HepG2 (cell line): ENCODE measurements at regions not wholly inside any gene's neighbourhood (a gene's known extent, or its start where the extent isn't known, plus 50 kb on each side); places are given as distances from the start of the nearest gene placed in this dataset.

Source experiments
- ATAC-seq: fragments of 200-7000 bp; cut with Tn5 transposase; 3 replicates; pipeline ENCODE4 v1.9.1; 2020; ENCODE audit warnings: mild to moderate bottlenecking, moderate library complexity
- BruUV-seq: library from RNA; stranded (reverse); fragments of 400-500 nt; replicated peaks from 2 replicates; lab custom pipeline; 2021; lab: Mats Ljungman, UMichigan
- CTCF ChIA-PET: fragments of 300-600 bp; formaldehyde crosslinking; extraction: SDS; loops from one replicate; lab custom pipeline; 2021; ENCODE audit warnings: low total read pairs, inconsistent platforms, low intra/inter-chr PET ratio; lab: Yijun Ruan, JAX
- POLR2A ChIA-PET: fragments of 350-600 bp; sonication (Branson Sonifier 250); formaldehyde crosslinking; loops from one replicate; lab custom pipeline; 2020; ENCODE audit warnings: antibody characterized with exemption, inconsistent platforms; lab: Yijun Ruan, JAX
- DNase-seq: peaks from one replicate; pipeline ENCODE4 v3.0.0-alpha.2; 2015; ENCODE audit warnings: low spot score
- FAIRE-seq: peaks from 3 replicates; lab custom pipeline; 2011; peaks lifted over from hg19 to GRCh38; lab: Jason Lieb, UNC
- H2AFZ ChIP-seq: one replicate; pipeline ENCODE4 v1.6.1; 2011; ENCODE audit warnings: low read length, inconsistent platforms
- H3K27ac ChIP-seq: fragments of 300-600 bp; 3 replicates; pipeline ENCODE4 v1.8.0; 2011; ENCODE audit warnings: mixed run types, mild to moderate bottlenecking, mixed read lengths, low read length, inconsistent platforms; ENCODE audit not compliant: insufficient read depth; ENCODE audit errors: extremely low read length
- H3K27me3 ChIP-seq, 2 experiments: fragments of 200-600 bp in 1 of 2; 2 replicates in 1 of 2; 3 replicates in 1 of 2; pipeline versions ENCODE4 v1.6.0 to v1.8.0; 2011; ENCODE audit warnings: low read length in 2 of 2, mild to moderate bottlenecking in 2 of 2, moderate library complexity in 2 of 2, inconsistent platforms in 1 of 2; ENCODE audit not compliant: insufficient read depth in 2 of 2, control insufficient read depth in 1 of 2
- H3K36me3 ChIP-seq, 2 experiments: fragments of 200-600 bp in 1 of 2; replicated peaks in 1 of 2; 2 replicates in 1 of 2; 3 replicates in 1 of 2; pipeline versions ENCODE4 v1.5.1 to v1.8.0; 2011; ENCODE audit warnings: low read length in 2 of 2, inconsistent platforms in 1 of 2; ENCODE audit not compliant: insufficient read depth in 2 of 2, control insufficient read depth in 1 of 2
- H3K4me1 ChIP-seq: 2 replicates; pipeline ENCODE4 v1.5.1; 2012; ENCODE audit warnings: low read length, inconsistent platforms; ENCODE audit not compliant: insufficient read depth
- H3K4me2 ChIP-seq: 2 replicates; pipeline ENCODE4 v1.6.0; 2011; ENCODE audit warnings: low read depth, low read length, inconsistent platforms
- H3K4me3 ChIP-seq, 3 experiments: fragments of 200-600 bp in 1 of 3; sonication (generic), shearing (Covaris generic) in 1 of 3; replicated peaks in 1 of 3; 2 replicates each; pipeline ENCODE4 v1.5.1; 2011 to 2016; ENCODE audit warnings: low read length in 3 of 3, inconsistent platforms in 2 of 3, low read depth in 2 of 3, mild to moderate bottlenecking in 2 of 3, control low read depth in 1 of 3, mixed read lengths in 1 of 3; ENCODE audit not compliant: insufficient read depth in 1 of 3
- H3K79me2 ChIP-seq: one replicate; pipeline ENCODE4 v1.6.1; 2011; ENCODE audit warnings: low read length, inconsistent platforms; ENCODE audit not compliant: insufficient read depth
- H3K9ac ChIP-seq: 2 replicates; pipeline ENCODE4 v1.6.0; 2011; ENCODE audit warnings: mild to moderate bottlenecking, low read depth, low read length, inconsistent platforms; ENCODE audit not compliant: insufficient read depth
- H3K9me3 ChIP-seq: 2 replicates; pipeline ENCODE4 v1.5.1; 2012; ENCODE audit warnings: mild to moderate bottlenecking, low read length
- H4K20me1 ChIP-seq: 2 replicates; pipeline ENCODE4 v1.6.0; 2011; ENCODE audit warnings: inconsistent platforms, mild to moderate bottlenecking, low read length, moderate library complexity; ENCODE audit not compliant: insufficient read depth
- CCAR2 ChIP-seq: fragments of 200-400 bp; formaldehyde crosslinking; optimal IDR thresholded peaks from 2 replicates; pipeline ENCODE3; 2018; ENCODE audit warnings: low read depth, mild to moderate bottlenecking, low read length, moderate library complexity
- IRF1 ChIP-seq: sonication (generic); formaldehyde crosslinking; IDR thresholded peaks from 2 replicates; pipeline ENCODE4 v1.4.0; 2020; ENCODE audit warnings: low read depth, mild to moderate bottlenecking, missing genetic modification reagents
- MTA3 ChIP-seq: sonication (generic); formaldehyde crosslinking; IDR thresholded peaks from 2 replicates; pipeline ENCODE4 v1.4.0; 2020; ENCODE audit warnings: missing genetic modification reagents
- PRDM15 ChIP-seq: sonication (generic); formaldehyde crosslinking; IDR thresholded peaks from 2 replicates; pipeline ENCODE4 v1.4.0; 2020; ENCODE audit warnings: missing genetic modification reagents
- SKI ChIP-seq: fragments of 450-650 bp; IDR thresholded peaks from one replicate; pipeline ENCODE4 v1.6.1; 2018; ENCODE audit warnings: mild to moderate bottlenecking; ENCODE audit not compliant: partially characterized antibody
- TERF1 ChIP-seq: sonication (generic); formaldehyde crosslinking; IDR thresholded peaks from 2 replicates; pipeline ENCODE4 v1.8.0; 2022; ENCODE audit warnings: mild to moderate bottlenecking, missing genetic modification reagents, moderate library complexity
- ZBED4 ChIP-seq: sonication (generic); formaldehyde crosslinking; IDR thresholded peaks from 2 replicates; pipeline ENCODE4 v1.4.0; 2020; ENCODE audit warnings: missing genetic modification reagents, borderline replicate concordance
- ZNF136 ChIP-seq: sonication (generic); formaldehyde crosslinking; IDR thresholded peaks from 2 replicates; pipeline ENCODE4 v1.8.1; 2022; ENCODE audit warnings: low read depth, mild to moderate bottlenecking, moderate library complexity, missing genetic modification reagents
- WGBS: methylation state at CpG from one replicate; pipeline ENCODE4 v1.1.6; 2017; ENCODE audit warnings: low lambda C conversion rate; 5-methylcytosine and 5-hydroxymethylcytosine counted together
- in situ Hi-C: cut with HindIII; loops from 2 replicates; pipeline ENCODE4 v1.10.0; 2017; ENCODE audit warnings: low pct_unique_long_range_greater_than_20kb; ENCODE audit not compliant: extremely low pct_ligation_motif_present
- intact Hi-C: fragments of 100-400 bp; cut with micrococcal nuclease; formaldehyde crosslinking; loops from one replicate; pipeline ENCODE4 v1.10.0; 2022; ENCODE audit not compliant: unreplicated experiment

GRCh38 chr1:38662126-38662525, 197.4 kb downstream of the RRAGC start (continued):
- TF ChIP-seq CCAR2 = no peak
- no peak for TF ChIP-seq ZNF136 (CRISPR knock-in tag)
- TF ChIP-seq ZBED4 (CRISPR knock-in tag) = no peak
- TF ChIP-seq IRF1 (CRISPR knock-in tag) = no peak
- TF ChIP-seq SKI = no peak
- TF ChIP-seq, all 625 proteins: peak for 0

- H2AFZ ChIP-seq = no peak overlapping the region
- H3K4me1 ChIP-seq = no peaks in the 10 kb centered on the region
- H3K9me3 ChIP-seq = no peaks in the 10 kb centered on the region
- H3K9ac ChIP-seq = no peak overlapping the region
- no peaks in the 10 kb centered on the region for H3K36me3 ChIP-seq
- BruUV-seq = no TSS peak
- no peak for ATAC-seq
- no peak overlapping the region for H3K27ac ChIP-seq
- ChIA-PET CTCF (no interaction called here), POLR2A (no interaction called here)
- H3K4me3 ChIP-seq = no peak overlapping the region
- no peaks in the 10 kb centered on the region for H3K79me2 ChIP-seq
- H4K20me1 ChIP-seq = no peaks in the 10 kb centered on the region
- FAIRE-seq = no peak
- DNase-seq = no peak
- H3K27me3 ChIP-seq = peaks cover 2 to 20% of the 10 kb centered on the region in 2 experiments; a peak in 2 of 5 replicates
- 0% methylated on average over 1 of the region's 1 CpG for WGBS
- H3K4me2 ChIP-seq = no peak overlapping the region
- intact Hi-C loops = no loop called here
- no peak for TF ChIP-seq PRDM15
- TF ChIP-seq MTA3 (CRISPR knock-in tag) = no peak
- TF ChIP-seq TERF1 (CRISPR knock-in tag) = no peak
- in situ Hi-C loops = no loop called here
These were observed 200.7 kb downstream of the RRAGC start for GRCh38 chr1:38658883-38659282.
